ENCODE measurements at regions not wholly inside any gene's neighbourhood (a gene's known extent, or its start where the extent isn't known, plus 50 kb on each side); places are given as distances from the start of the nearest gene placed in this dataset.

- no peak for TF ChIP-seq POLR2A (IDR thresholded peaks at IDR 0.05)
- TF ChIP-seq CTCF (IDR thresholded peaks at IDR 0.05): no peak
- no peak for TF ChIP-seq POLR2AphosphoS5 (IDR thresholded peaks at IDR 0.05)
These were observed 132.9 kb upstream of the NRIP1 start for GRCh38 chr21:15197696-15198095.

All from prostate gland (tissue), 2 donors.